Left hindlimb (tissue), 1 donor: ENCODE measurements at regions not wholly inside any gene's neighbourhood (a gene's known extent, or its start where the extent isn't known, plus 50 kb on each side); places are given as distances from the start of the nearest gene placed in this dataset.
"Not testable (repeated sequence)": the region's sequence is repeated elsewhere in the genome, so short reads cannot be mapped to it uniquely, and the experiment has no call there.

ENCODE experiments used
- DNase-seq: peaks from one replicate; pipeline ENCODE4 v3.0.0-alpha.2; 2018

- no peak for DNase-seq
Measured at GRCh38 chr7:114273218-114273617, 141.4 kb upstream of the FOXP2 start.

DNA sequence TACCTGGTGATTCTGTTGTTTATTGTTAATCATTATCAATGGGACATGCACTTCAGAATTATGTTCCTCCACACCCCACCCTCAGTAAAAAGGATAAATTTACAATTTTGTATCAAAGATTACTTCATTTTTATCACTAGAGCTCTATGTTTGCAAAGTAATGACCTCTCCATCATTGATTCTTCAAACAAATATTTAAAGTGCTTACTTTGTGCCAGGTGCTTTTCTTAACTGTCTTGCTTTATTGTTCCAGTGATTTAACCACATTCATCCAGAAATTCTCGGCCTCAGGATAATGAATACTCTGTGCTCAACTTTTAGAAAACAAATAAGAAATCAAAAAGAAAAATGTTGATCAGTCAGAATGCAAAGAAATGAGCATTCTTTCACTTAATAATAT is 144.9 kb upstream of the FOXP2 start:
- DNase-seq: no peak

- not testable (repeated sequence) for DNase-seq
Measured at GRCh38 chr7:114267550-114267949, 147.1 kb upstream of the FOXP2 start.

- no peak for DNase-seq
Measured at GRCh38 chr7:114264023-114264422, 150.6 kb upstream of the FOXP2 start.

GRCh38 chr7:114263219-114263618 is 151.4 kb upstream of the FOXP2 start:
- DNase-seq: no peak

- DNase-seq: no peak
Measured at GRCh38 chr7:114255404-114255841, 159.2 kb upstream of the FOXP2 start.

GRCh38 chr7:114243646-114244045 is 171.0 kb upstream of the FOXP2 start:
- no peak for DNase-seq

- no peak for DNase-seq
Measured at GRCh38 chr7:114242992-114243507, 171.6 kb upstream of the FOXP2 start.

- no peak for DNase-seq
Measured at GRCh38 chr7:114229246-114229645, 185.4 kb upstream of the FOXP2 start.

- no peak for DNase-seq
Measured at GRCh38 chr7:114225784-114226183, 188.8 kb upstream of the FOXP2 start.

- no peak for DNase-seq
Measured at GRCh38 chr7:114218283-114218682, 196.3 kb upstream of the FOXP2 start.

DNA sequence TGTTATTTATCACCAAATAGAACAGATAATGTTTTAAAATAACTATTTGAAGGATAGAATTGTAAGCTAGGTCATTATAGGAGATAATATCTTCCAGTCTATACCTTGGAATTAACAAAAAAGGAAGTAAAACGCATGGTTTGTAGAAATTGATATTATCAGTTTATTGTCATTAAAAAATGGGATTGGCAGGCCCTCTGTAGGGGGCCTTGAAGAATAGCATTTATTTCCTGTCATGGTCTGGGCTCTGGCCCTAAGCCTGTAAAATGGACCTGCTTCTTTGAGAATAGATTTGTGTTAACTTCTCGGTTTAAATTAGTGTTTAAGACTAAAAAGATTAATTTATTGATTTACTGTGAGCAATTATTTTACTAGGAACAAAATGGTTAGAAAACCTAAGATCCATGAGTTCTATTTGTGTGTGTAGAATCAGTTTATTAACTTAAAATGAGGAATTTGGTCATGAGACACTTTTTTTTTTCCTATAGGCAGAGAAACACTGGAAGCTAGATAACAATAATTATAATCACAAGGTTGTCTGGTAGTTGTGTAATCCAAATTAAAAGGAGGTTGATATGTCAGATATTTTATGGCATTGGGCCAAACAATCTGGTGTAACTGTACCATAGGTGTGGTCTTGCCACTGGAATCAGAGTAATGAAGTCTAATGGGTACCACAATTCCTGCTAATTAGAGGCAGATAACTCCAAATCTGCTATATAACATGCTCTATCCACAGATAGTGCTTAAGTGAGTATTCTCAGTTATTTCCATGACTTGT is 197.4 kb upstream of the FOXP2 start:
- DNase-seq: no peak

GRCh38 chr7:114214466-114214865 is 200.1 kb upstream of the FOXP2 start:
- no peak for DNase-seq

DNA sequence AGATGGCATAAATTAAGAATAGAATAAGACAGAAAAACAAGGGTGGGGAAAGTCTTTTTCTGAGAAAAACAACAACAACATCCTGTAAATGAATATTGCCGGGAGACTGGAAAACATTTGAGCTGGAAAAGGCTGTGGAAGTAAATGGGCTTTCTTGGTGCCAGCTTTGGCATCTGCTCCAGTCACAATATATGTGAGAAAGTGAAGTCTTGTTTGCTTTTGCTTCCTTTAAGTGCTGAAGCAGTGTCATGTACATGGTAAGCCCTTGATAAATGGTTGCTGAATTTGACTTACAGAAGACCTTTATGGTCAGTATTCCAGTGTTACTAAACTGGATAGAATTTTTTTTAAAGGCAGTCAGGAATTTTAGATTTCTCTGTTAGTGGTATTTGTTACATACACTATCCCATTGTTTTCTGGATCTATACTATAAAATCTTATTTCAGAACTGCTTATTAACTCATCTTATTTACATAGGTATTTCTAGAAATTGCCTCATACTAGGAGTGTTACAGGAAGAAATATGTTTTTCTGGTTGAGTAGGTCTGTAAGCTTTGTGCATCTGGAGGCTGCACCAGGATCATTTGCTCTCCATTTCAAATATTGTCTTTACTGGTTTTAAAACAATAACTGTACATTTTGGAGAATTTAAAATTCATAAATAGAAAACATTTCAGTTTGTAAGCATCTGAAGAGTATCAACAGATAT is 201.7 kb upstream of the FOXP2 start:
- no peak for DNase-seq

GRCh38 chr7:114209968-114210367 is 204.6 kb upstream of the FOXP2 start:
- DNase-seq: no peak

DNA sequence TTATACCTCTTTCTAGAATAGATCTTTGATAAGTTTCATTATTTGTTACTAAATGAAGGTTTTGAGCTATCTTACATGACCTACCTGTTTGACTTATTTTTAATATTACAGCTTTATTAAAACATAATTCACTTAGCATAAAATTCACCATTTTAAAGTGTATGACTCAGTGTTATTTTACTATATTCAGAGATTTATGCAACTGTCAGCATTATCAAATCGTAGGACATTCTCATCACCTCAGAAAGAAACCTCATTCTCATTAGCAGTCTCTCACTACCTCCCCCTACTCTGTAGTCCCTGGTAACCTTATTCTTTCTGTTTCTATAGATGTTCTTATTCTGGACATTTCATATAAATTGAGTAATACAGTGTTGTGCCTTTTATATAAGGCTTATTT is 207.9 kb upstream of the FOXP2 start:
- DNase-seq: no peak

- no peak for DNase-seq
Measured at GRCh38 chr7:114196517-114196916, 218.1 kb upstream of the FOXP2 start.

DNA sequence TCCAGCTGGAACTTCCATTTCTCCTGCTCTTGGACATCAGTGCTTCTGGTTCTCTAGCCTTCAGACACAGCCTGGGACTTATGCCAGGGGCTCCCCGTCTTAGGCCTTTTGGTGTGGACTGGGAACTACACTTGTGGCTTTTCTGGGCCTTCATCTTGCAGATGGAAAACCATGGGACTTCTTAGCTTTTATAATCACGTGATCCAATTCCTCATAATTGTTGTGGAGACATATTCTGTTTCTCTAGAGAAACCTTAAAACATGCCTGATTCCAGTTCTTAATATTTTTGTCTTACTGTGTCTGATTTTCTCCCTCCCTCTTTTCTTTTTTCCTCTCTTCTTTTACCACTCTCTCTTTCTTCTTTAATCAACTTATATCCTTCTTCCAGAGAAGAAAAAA is 224.2 kb upstream of the FOXP2 start:
- DNase-seq: no peak

DNA sequence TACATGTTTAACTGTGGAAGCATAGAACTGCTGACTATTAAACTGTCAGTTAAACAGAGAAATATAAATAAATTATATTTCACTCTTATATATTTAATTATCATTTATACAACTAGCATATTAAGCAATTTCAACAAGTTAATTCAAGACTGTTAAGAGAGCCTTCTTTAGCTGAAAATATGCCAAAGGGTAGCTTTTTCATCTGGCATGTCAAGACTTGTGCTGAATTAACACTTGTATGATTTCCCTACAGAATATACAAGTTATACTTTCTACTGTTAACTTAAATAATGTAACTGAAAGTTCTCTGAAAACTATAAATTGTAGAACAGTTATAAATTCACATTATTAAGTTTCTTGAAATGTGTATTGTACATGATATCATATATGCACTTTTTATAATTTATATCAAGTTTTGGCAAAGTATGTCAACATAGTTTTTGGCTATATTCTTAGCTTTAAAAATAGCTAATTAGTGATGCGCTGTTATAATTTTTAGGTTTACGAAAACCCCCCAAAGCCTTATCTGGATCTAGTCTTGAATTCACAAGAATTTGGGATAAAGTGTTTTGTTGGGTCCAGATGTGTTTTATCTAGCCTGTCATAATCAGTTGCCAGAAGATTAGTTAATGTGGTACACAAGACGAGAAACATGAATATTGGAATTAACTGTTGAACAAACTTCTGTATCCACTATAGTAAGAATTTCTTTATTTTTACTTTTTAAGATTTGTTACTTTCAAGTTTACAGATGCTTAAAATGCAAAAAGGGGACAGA is 231.1 kb upstream of the FOXP2 start:
- no peak for DNase-seq

DNA sequence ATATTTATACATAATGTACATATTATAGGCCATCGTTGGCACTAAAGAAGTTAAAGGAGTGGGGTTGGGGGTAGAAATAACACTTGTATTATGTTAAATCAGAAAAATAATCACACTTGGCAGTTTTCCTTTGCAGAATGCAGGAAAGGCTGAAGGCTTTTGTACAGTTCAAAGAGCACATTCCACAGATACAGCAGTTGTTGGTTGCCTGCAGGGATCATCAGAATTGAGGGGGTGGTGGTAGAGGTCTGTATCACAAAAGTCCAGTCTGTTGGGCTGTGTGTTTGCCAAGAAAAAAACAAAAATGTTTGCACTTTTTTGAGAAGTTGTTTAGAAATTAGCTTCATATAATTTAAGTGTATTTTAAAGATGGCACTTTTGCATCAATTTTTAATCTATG is 231.8 kb upstream of the FOXP2 start:
- no peak for DNase-seq

DNA sequence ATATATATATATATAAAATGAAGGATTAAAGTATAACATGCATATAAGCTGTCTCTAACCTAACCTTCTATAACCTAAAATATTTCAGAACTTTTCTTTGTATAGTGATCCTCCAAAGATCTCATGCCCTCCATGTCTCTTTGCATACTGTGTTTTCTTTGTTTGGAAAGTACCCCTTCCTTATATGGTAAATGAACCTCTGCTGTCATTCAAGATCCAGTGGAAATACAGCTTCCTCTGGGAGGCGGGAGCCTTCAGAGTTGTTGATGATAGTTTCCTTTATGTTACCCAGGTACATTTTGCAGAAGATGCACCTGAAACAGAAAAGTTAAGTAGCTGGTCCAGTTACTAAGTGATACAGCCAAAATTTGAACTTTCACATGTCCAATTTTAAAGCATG is 233.3 kb upstream of the FOXP2 start:
- DNase-seq: no peak

DNA sequence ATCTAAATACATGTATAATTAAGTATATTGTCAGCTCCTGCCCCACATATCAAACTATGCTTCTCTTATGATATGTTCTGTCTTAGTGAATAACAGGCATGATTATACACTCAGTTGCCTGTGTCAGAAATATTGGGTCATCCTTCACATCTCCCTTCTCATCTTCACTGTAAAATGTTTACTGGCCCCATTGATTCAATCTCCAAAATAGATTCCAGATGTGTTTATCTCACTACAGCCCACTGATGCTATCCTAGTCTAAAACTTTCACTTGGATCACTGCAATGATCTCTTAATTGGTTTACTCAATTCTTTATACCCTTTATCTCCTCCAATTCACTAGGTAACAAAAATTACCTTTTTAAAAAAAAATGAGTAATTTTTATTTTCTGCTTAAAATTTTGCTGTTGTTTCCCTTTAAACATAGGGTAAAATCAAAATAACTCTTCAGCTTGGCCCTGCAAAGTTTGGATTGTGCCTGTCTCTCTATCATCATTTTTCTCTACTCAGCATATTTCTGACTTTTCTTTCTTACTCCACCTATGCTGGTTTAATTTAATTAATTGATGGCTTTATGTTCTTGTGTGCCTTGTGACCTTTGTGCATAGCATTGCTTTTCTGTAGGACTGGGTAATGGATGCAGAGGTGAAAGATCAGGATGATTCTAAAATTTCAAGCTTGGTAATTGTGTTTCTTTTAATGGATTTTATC is 233.9 kb upstream of the FOXP2 start:
- DNase-seq: no peak

DNA sequence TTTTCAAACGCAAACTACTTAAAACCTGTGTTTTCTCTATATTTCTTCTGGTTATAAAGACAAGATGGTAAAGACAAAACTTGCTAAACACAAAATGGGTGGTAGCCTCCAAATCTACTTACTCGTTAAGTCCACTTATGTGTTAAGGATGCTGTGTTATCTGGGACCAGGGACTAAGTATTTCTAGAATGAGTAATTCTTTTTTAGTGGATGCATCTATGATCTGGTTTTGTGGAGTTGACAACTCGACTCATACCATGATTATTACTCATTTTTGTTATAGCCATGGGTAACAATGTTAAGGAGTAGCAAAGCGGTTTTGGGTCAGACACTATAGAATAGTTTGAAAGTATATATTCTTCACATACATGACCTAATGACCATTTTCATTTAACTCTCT is 239.5 kb upstream of the FOXP2 start:
- no peak for DNase-seq
